NOMO-1 (cell line): ENCODE measurements at regions not wholly inside any gene's neighbourhood (a gene's known extent, or its start where the extent isn't known, plus 50 kb on each side); places are given as distances from the start of the nearest gene placed in this dataset.
"Not testable (repeated sequence)": the region's sequence is repeated elsewhere in the genome, so short reads cannot be mapped to it uniquely, and the experiment has no call there.

Experiments
- DNase-seq, 2 experiments: peaks; one replicate each; lab custom pipeline; 2025; ENCODE audit not compliant: unreplicated experiment in 2 of 2; lab: John Stamatoyannopoulos, UW

DNA sequence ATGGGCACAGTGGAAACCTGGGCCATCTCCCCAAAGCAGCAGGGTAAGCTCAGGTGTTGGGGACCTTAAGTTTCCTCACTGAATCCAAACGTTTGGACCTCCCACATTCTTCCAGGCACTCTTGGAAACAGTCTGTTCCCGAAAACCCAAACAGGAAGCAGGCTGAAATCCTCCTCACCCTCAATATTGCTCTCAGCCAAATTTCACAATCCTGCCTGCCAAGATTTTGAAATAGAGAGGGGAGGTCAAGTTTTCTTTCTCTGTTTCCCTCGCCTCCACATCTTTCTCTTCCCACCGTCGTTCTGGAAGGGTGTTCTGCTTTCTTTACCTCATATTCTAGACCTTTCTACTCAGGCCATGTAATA, 392.0 kb upstream of the SASH1 start:
- DNase-seq = no peak

DNA sequence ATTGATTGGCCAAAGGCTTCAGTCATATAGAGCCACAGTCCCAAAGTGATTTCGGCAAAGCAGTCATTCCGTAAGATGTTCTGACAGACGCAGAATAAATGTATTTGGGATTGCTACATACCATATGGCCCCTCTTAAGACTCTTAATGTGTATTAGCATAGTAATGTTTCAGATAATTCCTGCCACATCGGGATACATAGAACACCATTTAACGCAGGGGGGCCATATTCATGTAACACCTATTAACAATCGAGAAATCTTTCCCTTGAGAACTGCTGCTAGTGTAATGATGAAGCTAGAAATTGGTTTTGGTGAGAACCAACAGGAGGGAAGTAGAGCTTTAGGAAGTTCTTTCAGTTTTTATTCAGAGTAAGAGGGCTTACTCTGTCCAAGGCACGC, 390.9 kb upstream of the SASH1 start:
- DNase-seq = no peak

DNA sequence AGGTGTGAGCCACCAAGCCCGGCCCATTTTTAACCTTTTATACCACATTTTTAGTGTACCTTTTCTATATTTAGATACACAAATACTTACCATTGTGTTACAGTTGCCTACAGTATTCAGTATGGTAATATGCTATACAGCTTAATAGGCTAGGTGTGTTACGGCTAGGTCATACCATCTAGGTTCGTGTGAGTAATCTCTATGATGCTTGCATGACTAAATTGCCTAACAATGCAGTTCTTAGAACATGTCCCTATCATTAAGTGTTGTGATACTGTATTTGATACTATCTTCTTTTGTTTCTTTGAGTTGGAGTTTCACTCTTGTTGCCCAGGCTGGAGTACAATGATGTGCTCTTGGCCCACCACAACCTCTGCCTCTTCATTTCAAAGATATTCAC, 387.7 kb upstream of the SASH1 start:
- no peak for DNase-seq

DNA sequence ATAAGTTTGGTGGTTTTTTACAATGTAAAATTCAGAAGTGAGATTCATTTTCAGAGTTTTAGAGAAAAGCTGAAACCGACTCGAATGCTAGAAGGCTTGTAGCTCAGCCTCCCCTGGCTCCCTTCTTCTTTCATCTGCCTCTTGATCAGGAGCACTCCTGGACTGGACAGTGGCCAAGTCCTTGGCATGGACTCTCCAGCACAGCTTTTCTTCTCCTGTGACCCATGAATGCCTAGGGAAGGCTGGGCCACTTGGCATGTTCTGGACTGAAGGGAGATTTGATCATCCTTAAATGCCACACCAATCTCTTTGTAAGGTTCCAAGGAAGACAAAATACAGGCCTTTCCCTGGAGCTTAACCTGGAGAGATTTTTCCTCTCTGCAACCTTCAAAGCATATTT, 384.0 kb upstream of the SASH1 start:
- no peak for DNase-seq

DNA sequence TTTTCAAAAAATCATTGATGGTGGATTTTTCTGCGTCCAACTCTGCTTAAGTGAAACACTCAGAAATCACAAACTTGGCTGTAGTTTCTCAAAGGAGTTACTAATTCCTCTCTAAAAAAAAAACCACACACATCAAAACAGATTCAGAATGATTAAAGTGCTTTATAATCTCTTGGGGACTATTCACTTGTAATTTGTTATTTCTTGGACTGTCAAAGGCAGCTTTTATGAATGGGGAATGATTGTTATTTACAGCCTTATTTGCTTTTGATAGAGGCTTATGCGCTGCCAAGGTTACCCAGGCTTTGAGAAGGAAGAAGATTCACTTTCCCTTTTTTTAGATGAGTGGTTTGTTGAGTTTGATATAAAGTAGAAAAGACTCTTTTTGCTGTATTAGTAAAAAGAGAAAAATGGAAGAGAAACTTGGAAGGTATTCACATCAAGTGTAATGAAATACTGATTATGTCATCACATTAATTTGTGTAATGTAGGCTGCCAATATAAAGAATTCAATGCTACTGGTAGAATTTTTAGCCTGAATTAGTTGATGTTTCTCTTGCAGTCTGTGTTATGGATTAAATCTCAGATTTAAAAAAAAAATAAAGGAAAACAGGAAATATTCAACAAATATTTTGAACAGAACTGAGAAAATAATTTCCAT, 381.0 kb upstream of the SASH1 start:
- no peak for DNase-seq

DNA sequence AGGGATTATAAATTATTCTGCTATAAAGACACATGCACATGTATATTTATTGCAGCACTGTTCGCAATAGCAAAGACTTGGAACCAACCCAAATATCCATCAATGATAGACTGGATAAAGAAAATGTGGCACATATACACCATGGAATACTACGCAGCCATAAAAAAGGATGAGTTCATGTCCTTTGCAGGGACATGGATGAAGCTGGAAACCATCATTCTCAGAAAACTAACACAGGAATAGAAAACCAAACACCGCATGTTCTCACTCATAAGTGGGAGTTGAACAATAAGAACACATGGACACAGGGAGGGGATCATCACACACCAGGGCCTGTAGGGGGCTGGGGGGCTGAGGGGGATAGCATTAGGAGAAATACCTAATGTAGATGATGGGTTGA, 377.2 kb upstream of the SASH1 start:
- DNase-seq = not testable (repeated sequence)

DNA sequence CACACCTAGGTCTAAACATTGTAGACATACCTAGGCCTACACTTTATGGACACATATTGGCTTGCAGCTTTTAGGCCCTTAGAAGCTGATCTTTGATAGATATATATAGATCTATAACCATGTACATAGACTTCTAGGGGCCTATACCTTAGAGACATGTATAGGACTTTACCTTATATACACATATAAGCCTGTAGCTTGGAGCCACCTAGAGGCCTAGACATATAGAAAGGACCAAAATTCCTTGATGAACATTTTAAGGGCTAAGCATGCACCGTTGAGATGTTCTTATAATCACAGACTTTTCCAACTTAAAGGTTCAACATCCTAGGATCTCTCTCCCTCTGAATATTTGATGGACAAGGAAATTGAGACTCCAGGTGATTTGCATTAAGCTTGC, 371.7 kb upstream of the SASH1 start:
- DNase-seq = no peak

DNA sequence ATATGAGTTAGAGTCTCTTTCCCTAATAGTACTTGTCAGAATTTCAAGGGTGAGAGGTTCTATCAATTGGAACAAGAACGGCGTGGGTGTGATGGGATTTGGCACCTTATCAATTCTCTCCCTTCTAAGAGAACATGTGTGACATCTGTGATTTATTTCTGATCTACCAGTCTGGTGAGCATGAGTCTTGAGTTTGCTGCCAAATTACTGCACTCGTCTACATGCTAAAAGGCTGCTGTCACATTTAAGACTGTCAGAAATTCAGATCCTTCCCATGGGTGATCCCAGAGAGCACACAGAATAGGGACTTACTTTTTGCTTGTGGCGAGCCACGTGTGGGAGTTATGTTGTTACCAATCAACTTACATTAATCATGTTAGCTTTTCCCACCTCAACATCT, 370.2 kb upstream of the SASH1 start:
- no peak for DNase-seq

DNA sequence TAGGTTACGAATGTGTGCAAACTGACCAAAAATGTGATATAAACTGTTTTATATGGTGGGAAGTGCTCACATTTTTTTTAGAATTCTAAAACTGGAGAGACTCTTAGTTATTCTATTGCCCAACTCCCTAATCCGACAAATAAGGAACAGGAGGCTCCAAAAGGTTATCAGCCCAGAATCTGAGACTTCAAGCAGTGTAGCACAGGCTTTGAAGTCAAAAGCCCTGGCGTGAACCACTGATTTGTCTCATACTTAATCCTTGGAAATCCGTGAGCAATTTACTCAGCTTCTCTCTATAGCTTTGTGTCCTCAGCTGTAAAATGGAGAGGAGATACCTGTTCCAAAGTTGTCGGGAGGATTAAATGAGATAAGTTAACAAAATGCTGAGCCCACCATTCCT, 368.8 kb upstream of the SASH1 start:
- DNase-seq = no peak

DNA sequence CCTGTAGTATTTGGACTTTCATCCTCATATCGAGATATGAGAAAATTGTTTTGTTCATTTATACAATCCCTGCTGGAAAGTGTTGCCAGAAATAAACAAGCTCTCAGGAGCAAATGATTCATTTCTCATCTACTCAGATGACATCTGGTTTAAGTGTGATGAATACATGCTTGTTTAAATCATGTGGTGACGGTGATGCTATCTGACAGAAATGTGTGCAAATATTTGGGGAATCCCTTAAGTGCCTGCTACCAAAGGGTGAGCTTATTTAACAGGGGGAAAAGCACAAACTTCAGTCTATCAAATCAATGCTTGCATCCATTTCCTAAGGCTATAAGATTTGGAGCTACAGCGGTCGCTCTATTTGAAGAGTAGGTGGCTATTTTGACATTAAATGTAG, 368.3 kb upstream of the SASH1 start:
- no peak for DNase-seq

DNA sequence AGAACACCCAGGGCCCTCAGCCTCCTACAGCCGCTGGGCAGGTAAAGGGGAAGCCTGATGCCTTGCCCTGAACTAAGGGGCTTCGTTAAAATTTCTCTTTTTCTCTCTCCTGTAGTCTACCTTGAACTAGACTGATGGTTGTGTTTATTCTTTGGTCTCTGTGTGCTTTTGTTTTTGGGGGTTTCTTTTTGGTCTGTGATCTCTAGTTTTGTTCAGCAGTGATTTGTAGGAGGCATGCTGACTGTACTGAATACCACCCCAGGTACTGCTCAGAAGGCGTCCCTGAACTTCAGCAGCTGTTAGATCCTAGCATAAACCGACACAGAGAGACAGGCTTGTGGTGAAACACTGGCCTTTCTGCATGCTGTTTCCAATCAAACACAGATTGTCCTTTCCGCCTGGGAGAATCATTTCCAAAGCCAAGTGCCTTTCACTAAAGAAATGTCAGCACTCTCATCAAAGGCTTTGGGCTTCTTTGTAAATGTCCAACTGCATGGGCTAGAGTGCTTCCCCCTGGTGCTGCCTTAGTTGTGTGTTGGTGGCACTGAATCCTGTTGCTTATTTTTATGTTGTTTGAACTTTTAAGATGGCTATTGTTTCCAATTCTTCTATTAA, 364.7 kb upstream of the SASH1 start:
- no peak for DNase-seq

DNA sequence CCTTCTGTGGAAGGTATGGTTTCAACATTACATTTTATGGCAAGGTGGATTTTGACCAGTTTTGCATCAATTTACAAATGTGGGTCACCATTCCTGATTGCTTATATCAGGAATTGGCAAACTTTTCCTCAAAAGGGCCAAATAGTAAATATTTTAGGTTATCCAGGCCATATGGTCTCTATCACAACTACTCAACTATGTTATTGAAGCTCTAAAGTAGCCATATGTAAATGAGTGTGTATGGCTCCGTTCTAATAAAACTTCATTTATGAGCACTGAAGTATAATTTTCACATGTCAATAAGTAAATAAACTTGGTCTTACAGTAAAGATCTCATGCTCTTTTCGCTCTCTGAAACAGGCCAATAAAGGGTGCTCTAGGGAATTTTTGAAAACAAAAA, 362.7 kb upstream of the SASH1 start:
- DNase-seq = no peak

DNA sequence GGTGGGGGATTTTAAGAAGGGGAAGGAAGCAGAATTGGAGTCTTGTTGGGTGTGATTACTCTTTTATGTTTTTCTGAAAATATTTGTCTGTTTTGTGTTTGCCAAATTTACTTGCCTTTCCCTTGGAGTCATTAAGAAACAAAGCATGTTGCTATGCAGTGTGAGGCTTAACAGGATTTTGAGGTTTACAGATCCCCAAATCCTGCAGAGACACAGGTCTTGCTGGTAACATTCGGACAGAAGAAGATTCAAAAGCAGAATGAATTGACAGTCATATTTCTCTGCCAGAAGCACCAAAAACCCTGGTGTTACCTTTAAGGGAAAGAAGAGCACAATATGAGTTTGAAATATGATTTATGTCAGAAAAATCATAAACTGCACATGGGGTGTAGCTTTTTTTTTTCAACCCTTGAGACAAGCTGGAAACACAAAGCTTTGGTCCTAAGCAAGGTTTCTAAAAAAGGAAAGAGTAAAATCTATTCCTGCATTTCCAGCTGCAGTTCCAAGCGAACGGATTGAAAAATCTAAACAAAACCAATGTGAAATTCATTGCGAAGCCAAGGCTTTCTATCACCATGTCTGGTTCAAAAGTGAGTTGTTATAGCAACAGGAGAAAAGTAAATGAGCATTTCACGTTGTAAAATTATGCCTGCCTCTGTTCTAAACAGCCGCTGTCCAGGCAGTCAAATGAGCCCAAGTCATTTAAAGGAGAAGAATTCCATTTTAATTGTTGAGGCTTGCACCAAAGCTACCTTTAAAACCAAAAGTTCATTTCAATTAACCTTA, 358.9 kb upstream of the SASH1 start:
- no peak for DNase-seq

DNA sequence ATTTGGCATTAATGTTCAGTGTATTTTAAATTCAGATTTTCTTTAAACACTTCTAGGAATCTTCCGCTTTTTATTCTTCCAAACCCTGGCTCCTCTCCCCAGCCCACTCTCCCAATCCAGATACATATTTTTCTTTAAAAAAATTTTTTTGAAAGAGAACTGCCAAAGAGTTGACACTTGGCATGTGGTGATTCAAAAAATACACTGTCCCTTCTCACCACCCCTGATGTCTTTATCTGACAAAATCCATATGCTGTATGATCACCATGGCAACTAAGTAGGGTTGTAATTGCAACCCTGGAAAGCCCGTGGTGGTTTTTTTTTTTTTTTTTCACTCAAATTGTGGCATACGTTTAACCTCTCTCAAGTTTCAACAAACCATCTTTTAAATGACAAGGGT, 355.8 kb upstream of the SASH1 start:
- no peak for DNase-seq

DNA sequence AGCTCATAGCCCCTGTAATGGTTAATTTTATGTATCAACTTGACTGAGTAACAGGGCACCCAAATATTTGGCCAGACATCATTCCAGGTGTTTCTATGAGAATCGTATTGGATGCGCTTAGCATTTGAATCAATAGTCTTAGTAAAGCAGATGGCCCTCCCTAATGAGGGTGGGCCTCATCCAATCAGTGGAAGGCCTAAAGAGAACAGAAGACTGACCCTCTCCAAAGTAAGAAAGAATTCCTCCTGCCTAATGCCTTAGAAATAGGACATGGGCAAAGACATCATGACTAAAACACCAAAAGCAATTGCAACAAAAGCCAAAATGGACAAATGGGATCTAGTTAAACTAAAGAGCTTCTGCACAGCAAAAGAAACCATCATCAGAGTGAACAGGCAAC, 352.5 kb upstream of the SASH1 start:
- no peak for DNase-seq

DNA sequence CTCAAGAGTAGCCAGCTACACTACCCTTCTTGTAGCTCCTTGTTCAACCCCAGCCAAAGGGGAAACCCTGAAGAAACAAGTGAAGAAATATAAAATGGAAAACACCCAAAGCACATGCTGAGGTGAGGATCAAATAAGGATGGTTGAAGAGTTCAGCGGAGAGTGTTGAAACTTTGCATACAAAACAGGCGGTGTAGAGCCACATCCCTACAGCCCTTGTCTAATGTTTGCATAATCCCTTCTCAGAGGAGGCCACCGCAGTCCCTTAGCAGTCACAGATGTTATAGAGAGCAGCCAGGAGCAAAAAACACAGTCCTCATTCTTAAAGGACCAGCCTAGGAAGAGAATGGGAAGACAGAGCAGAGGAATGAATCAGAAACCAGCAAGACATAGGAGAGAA, 350.7 kb upstream of the SASH1 start:
- DNase-seq = no peak

DNA sequence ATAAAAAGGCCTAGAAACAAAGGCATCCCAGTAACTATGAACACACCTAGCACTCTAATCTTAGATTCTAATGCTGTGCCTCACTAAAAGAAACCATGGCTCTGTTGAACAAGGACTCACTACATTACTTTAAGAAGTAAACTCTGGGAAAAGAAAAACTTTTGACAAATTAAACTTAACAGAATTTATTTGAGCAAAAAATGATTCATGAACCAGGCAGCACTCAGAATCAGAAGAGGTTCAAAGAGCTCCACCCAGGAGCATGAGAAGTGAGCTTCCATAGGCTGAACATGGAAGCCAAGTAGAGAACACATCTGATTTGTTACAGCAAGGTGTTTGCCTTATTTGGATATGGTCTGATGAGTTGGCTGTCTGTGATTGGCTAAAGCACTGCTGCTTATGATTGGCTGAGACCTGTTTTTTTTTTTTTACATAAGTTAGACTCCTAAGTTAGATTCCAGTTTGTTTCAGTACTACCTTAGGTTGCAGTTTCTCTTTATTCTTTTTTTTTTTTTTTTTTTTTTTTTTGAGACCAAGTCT, 343.6 kb upstream of the SASH1 start:
- no peak for DNase-seq

DNA sequence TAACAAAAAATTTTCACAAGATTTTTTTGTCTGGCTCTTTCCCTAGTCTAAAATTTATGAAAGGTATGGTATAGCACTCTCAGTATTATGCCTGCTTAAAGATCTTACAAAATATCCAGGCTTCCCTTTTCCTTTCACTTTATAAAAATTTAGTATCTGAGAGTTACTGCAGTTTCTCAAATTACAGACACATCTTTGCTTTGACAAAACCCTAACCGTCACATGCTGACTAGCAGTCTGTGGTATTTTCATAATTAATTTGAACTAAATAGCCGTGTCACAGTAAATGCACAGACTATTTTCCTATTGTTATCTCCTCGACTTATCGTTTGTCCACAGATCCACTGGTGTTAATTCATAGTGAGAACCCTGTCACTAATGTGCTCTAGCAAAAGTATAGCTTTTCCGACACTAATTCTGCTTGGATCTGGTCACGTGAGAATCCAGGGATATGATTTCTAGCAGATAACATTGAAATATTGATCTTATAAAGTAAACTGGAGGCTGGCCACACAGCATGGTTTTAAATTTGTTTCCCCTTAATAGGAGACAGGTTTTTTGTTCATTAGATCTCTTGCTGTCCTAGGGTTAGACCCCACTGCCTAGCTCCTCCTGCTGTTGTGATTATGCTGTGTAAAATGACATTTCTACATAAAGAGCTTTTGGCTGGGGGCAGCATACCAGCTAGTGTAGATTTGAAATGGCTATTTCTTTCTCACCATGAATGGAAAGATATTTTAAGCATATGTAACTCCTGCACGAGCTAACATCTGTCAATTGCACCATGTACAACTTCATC, 340.6 kb upstream of the SASH1 start:
- DNase-seq = no peak

DNA sequence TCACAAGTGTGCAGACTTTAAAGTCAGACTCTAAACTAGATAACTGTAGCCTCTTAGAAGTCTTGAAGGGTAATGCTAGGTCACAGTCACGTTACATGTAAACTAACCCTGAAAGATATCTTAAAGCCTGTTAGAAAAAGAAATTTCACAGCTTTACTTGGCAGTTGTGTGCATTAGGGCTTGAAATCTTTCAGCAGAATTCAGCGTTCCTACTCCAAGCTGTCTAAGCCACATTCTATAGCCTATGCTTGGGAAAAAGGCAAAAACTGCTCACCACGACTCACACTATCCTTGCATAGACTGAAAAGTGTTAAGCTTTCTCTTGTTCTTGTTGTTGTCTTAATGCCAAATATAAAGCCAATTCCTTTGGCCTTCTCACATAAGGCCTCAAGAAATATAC, 338.0 kb upstream of the SASH1 start:
- no peak for DNase-seq

DNA sequence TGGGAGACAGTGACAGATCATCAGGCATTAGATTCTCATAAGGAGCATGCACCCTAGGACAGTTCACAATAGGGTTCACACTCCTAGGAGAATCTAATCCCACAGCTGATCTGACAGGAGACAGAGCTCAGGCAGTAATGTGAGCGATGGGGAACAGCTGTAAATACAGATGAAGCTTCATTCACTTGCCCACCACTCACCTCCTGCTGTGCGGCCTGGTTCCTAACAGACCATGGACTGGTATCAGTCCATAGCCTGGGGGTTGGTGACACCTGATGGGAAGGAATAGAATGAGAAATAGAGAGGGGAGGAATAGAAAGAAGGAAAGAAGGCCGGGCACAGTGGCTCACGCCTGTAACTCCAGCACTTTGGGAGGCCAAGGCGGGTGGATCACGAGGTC, 336.8 kb upstream of the SASH1 start:
- DNase-seq = no peak

DNA sequence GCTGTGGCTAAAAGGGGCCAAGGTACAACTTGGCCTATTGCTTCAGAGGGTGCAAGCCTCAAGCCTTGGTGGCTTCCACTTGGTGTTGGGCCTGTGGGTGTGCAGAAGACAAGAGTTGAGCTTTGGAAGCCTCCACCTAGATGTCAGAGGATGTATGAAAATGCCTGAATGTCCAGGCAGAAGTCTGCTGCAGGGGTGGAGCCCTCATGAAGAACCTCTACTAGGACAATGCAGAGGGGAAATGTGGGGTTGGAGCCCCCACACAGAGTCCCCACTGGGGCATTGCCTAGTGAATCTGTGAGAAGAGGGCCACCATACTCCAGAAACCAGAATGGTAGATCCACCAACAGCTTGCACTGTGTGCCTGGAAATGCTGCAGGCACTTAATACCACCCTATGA, 332.1 kb upstream of the SASH1 start:
- not testable (repeated sequence) for DNase-seq
